ENCODE measurements at regions not wholly inside any gene's neighbourhood (a gene's known extent, or its start where the extent isn't known, plus 50 kb on each side); places are given as distances from the start of the nearest gene placed in this dataset.

- Histone ChIP-seq H3K27me3 (replicated peaks in 1 of 4; ENCODE audit: control extremely low read depth in 1 of 4, control insufficient read depth in 3 of 4, insufficient read depth in 4 of 4, low read length in 3 of 4) (no peaks in the 10 kb centered on the region), H3K9ac (ENCODE audit: low read length) (no peak overlapping the region), H3K4me1 (ENCODE audit: control insufficient read depth in 2 of 2, insufficient read depth in 2 of 2, low read length in 2 of 2) (no peaks in the 10 kb centered on the region), H3K79me2 (ENCODE audit: control insufficient read depth, insufficient read depth, low read length) (no peaks in the 10 kb centered on the region), H3K27ac (ENCODE audit: low read length in 2 of 2) (no peak overlapping the region), H3K9me3 (ENCODE audit: control extremely low read depth in 1 of 3, control insufficient read depth in 2 of 3, insufficient read depth in 1 of 3, low read length in 2 of 3) (no peaks in the 10 kb centered on the region), H3K36me3 (replicated peaks in 1 of 2; ENCODE audit: control extremely low read depth in 1 of 2, control insufficient read depth in 1 of 2, extremely low read depth in 1 of 2, insufficient read depth in 2 of 2, low read length in 1 of 2) (no peaks in the 10 kb centered on the region), H2AFZ (ENCODE audit: insufficient read depth, low read depth, low read length, poor library complexity, severe bottlenecking) (no peak overlapping the region), H3K4me2 (replicated peaks; ENCODE audit: low read depth, low read length, poor library complexity, severe bottlenecking) (no peak overlapping the region), H4K20me1 (ENCODE audit: control insufficient read depth, insufficient read depth, low read length, poor library complexity, severe bottlenecking) (no peaks in the 10 kb centered on the region), H3K4me3 (ENCODE audit: control extremely low read depth in 1 of 5, extremely low read depth in 1 of 5, insufficient read depth in 1 of 5, low read depth in 2 of 5, low read length in 4 of 5) (no peak overlapping the region)
- DNase-seq, result no peak
- no peaks in the 10 kb centered on the region for H3K27me3 Mint-ChIP-seq
- ATAC-seq (ENCODE audit: low read depth), result no peak
- no peak for TF ChIP-seq CTCF (IDR thresholded peaks at IDR 0.05)
- no peak for TF ChIP-seq EZH2 (IDR thresholded peaks at IDR 0.05; ENCODE audit: borderline replicate concordance, insufficient read depth, low read depth, low read length, poor library complexity, severe bottlenecking)
- no peak overlapping the region for H3K4me3 Mint-ChIP-seq
- intact Hi-C loops (cut with micrococcal nuclease), result no loop called here
- H3K4me1 Mint-ChIP-seq, result no peaks in the 10 kb centered on the region
- ChIA-PET CTCF (no interaction called here), POLR2A (no interaction called here)
- no peak overlapping the region for H3K27ac Mint-ChIP-seq
- H3K9me3 Mint-ChIP-seq (ENCODE audit: insufficient read depth), result no peaks in the 10 kb centered on the region
- 90% methylated on average over 5 of the region's 6 CpGs for WGBS (ENCODE audit: insufficient coverage)
These were observed 193.2 kb upstream of the RORB start for GRCh38 chr9:74303945-74304344.

DNA sequence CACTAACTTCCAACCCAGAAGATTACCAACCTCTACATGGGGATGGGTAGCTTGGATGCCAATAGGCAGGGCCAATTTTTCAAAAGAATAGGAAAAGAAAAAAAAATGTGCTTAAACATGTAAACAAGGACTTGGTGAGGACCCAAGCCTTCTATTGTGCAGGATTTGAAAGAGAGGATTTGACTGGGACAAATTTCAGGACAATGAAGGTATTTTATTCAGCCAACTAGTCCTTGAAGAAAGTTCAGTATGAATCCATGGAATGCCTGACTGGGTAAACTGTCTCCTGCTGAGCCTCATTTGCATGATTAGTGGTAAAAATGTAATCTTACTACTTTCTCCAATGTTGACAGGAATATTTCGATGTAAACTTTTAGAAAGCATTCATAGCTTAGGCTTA lies 192.5 kb upstream of the RORB start:
- intact Hi-C loops (cut with micrococcal nuclease), result no loop called here
- no peaks in the 10 kb centered on the region for H3K9me3 ChIP-seq (ENCODE audit: control extremely low read depth in 1 of 3, control insufficient read depth in 2 of 3, insufficient read depth in 1 of 3, low read length in 2 of 3)
- no peaks in the 10 kb centered on the region for H3K79me2 ChIP-seq (ENCODE audit: control insufficient read depth, insufficient read depth, low read length)
- H3K4me2 ChIP-seq (replicated peaks; ENCODE audit: low read depth, low read length, poor library complexity, severe bottlenecking), result no peak overlapping the region
- no peaks in the 10 kb centered on the region for H3K27me3 ChIP-seq (replicated peaks in 1 of 4; ENCODE audit: control extremely low read depth in 1 of 4, control insufficient read depth in 3 of 4, insufficient read depth in 4 of 4, low read length in 3 of 4)
- WGBS (ENCODE audit: insufficient coverage), result no CpG with 5 or more reads among the region's 1 CpG
- POLR2A ChIA-PET, result no interaction called here
- no peak overlapping the region for H3K27ac Mint-ChIP-seq
- H3K4me1 Mint-ChIP-seq, result no peaks in the 10 kb centered on the region
- no peak overlapping the region for H3K27ac ChIP-seq (ENCODE audit: low read length in 2 of 2)
- ATAC-seq (ENCODE audit: low read depth), result no peak
- no peak for TF ChIP-seq CTCF (IDR thresholded peaks at IDR 0.05)
- TF ChIP-seq EZH2 (IDR thresholded peaks at IDR 0.05; ENCODE audit: borderline replicate concordance, insufficient read depth, low read depth, low read length, poor library complexity, severe bottlenecking), result no peak
- H3K4me3 Mint-ChIP-seq, result no peak overlapping the region
- CTCF ChIA-PET, result no interaction called here
- H3K4me3 ChIP-seq (ENCODE audit: control extremely low read depth in 1 of 5, extremely low read depth in 1 of 5, insufficient read depth in 1 of 5, low read depth in 2 of 5, low read length in 4 of 5), result no peak overlapping the region
- H3K9me3 Mint-ChIP-seq (ENCODE audit: insufficient read depth), result no peaks in the 10 kb centered on the region
- no peaks in the 10 kb centered on the region for H4K20me1 ChIP-seq (ENCODE audit: control insufficient read depth, insufficient read depth, low read length, poor library complexity, severe bottlenecking)
- no peak for DNase-seq
- no peak overlapping the region for H2AFZ ChIP-seq (ENCODE audit: insufficient read depth, low read depth, low read length, poor library complexity, severe bottlenecking)
- H3K27me3 Mint-ChIP-seq, result no peaks in the 10 kb centered on the region
- no peaks in the 10 kb centered on the region for H3K4me1 ChIP-seq (ENCODE audit: control insufficient read depth in 2 of 2, insufficient read depth in 2 of 2, low read length in 2 of 2)
- H3K9ac ChIP-seq (ENCODE audit: low read length), result no peak overlapping the region
- H3K36me3 ChIP-seq (replicated peaks in 1 of 2; ENCODE audit: control extremely low read depth in 1 of 2, control insufficient read depth in 1 of 2, extremely low read depth in 1 of 2, insufficient read depth in 2 of 2, low read length in 1 of 2), result no peaks in the 10 kb centered on the region
